H1 (cell line): ENCODE measurements at regions not wholly inside any gene's neighbourhood (a gene's known extent, or its start where the extent isn't known, plus 50 kb on each side); places are given as distances from the start of the nearest gene placed in this dataset.

ENCODE experiments used
- CTCF ChIA-PET: fragments of 300-600 bp; sonication (Branson Sonifier 250); formaldehyde crosslinking; loops from one replicate; lab custom pipeline; 2021; ENCODE audit not compliant: partially characterized antibody; lab: Charles Lee
- POLR2A ChIA-PET: fragments of 300-600 bp; sonication (Branson Sonifier 250); formaldehyde crosslinking; loops from one replicate; lab custom pipeline; 2021; ENCODE audit warnings: inconsistent platforms; ENCODE audit not compliant: partially characterized antibody; lab: Charles Lee
- DNase-seq, 2 experiments: peaks; one replicate each; pipeline versions ENCODE4 v3.0.0 to v3.0.0-alpha.2; 2010 to 2022; ENCODE audit warnings: low spot score in 2 of 2, low read depth in 1 of 2, mixed read lengths in 1 of 2
- FAIRE-seq: peaks from 2 replicates; lab custom pipeline; 2011; peaks lifted over from hg19 to GRCh38; lab: Jason Lieb, UNC
- H2AFZ ChIP-seq: 2 replicates; pipeline ENCODE4 v1.8.1; 2012; ENCODE audit warnings: low read length, inconsistent platforms
- H2AK5ac ChIP-seq: 2 replicates; pipeline ENCODE4 v1.6.1; 2013; ENCODE audit warnings: low read depth, low read length
- H2BK120ac ChIP-seq: replicated peaks from 2 replicates; pipeline ENCODE3; 2013; ENCODE audit warnings: low read depth, low read length, inconsistent platforms
- H2BK12ac ChIP-seq: 2 replicates; pipeline ENCODE4 v1.6.1; 2013; ENCODE audit warnings: low read depth, low read length
- H2BK15ac ChIP-seq: 2 replicates; pipeline ENCODE4 v1.6.1; 2013; ENCODE audit warnings: low read length
- H2BK20ac ChIP-seq: 2 replicates; pipeline ENCODE4 v1.6.1; 2013; ENCODE audit warnings: low read length
- H2BK5ac ChIP-seq: 2 replicates; pipeline ENCODE4 v1.6.1; 2013; ENCODE audit warnings: low read depth, low read length
- H3K14ac ChIP-seq: 2 replicates; pipeline ENCODE4 v1.6.1; 2013; ENCODE audit warnings: inconsistent platforms; ENCODE audit not compliant: insufficient read length
- H3K18ac ChIP-seq: 2 replicates; pipeline ENCODE4 v1.6.1; 2013; ENCODE audit warnings: low read length; ENCODE audit errors: extremely low read depth
- H3K23ac ChIP-seq: 2 replicates; pipeline ENCODE4 v1.6.1; 2013; ENCODE audit warnings: inconsistent platforms; ENCODE audit not compliant: insufficient read length
- H3K23me2 ChIP-seq: 2 replicates; pipeline ENCODE4 v1.6.1; 2013; ENCODE audit warnings: low read depth, low read length
- H3K27ac ChIP-seq: 2 replicates; pipeline ENCODE4 v1.6.1; 2011; ENCODE audit warnings: low read depth, low read length, inconsistent platforms
- H3K27me3 ChIP-seq, 4 experiments: replicated peaks in 1 of 4; 1 replicate in 1 of 4; 2 replicates in 3 of 4; pipeline versions ENCODE4 v1.6.1 to v1.8.1; 2011 to 2013; ENCODE audit warnings: low read length in 3 of 4, mild to moderate bottlenecking in 3 of 4, inconsistent platforms in 2 of 4, mixed read lengths in 2 of 4, moderate library complexity in 1 of 4; ENCODE audit not compliant: control insufficient read depth in 3 of 4, insufficient read depth in 3 of 4; ENCODE audit errors: extremely low read depth in 1 of 4
- H3K36me3 ChIP-seq, 4 experiments: 2 replicates each; pipeline versions ENCODE4 v1.6.1 to v1.8.1; 2011 to 2013; ENCODE audit warnings: mild to moderate bottlenecking in 4 of 4, low read length in 3 of 4, moderate library complexity in 2 of 4, control low read depth in 1 of 4, inconsistent platforms in 1 of 4; ENCODE audit not compliant: insufficient read depth in 4 of 4, control insufficient read depth in 2 of 4
- H3K4ac ChIP-seq: replicated peaks from 2 replicates; pipeline ENCODE3; 2013; ENCODE audit warnings: low read length, low read depth, mixed read lengths, inconsistent platforms; ENCODE audit not compliant: insufficient read length
- H3K4me1 ChIP-seq, 4 experiments: replicated peaks in 1 of 4; 1 replicate in 1 of 4; 2 replicates in 3 of 4; pipeline versions ENCODE4 v1.6.1 to v1.8.1; 2011 to 2013; ENCODE audit warnings: low read length in 3 of 4, inconsistent platforms in 2 of 4, mixed read lengths in 1 of 4; ENCODE audit not compliant: insufficient read depth in 4 of 4, control insufficient read depth in 3 of 4
- H3K4me2 ChIP-seq, 2 experiments: 2 replicates each; pipeline versions ENCODE4 v1.6.1 to v1.8.1; 2011 to 2013; ENCODE audit warnings: low read depth in 2 of 2, low read length in 2 of 2, control low read depth in 1 of 2, inconsistent platforms in 1 of 2, mild to moderate bottlenecking in 1 of 2; ENCODE audit not compliant: insufficient read depth in 1 of 2
- H3K4me3 ChIP-seq, 4 experiments: fragments of 200-600, 300-600 bp in 1 of 4; sonication (generic), shearing (Covaris generic), sonication (Bioruptor Twin) in 1 of 4; 2 replicates each; pipeline versions ENCODE4 v1.5.1 to v1.8.1; 2011 to 2016; ENCODE audit warnings: low read length in 4 of 4, low read depth in 3 of 4, control low read depth in 2 of 4, inconsistent platforms in 2 of 4, mild to moderate bottlenecking in 2 of 4, mixed read lengths in 1 of 4, moderate library complexity in 1 of 4; ENCODE audit not compliant: insufficient read depth in 2 of 4; ENCODE audit errors: extremely low read depth in 1 of 4
- H3K56ac ChIP-seq: replicated peaks from 2 replicates; pipeline ENCODE3; 2013; ENCODE audit warnings: low read depth, mild to moderate bottlenecking, mixed read lengths, low read length, inconsistent platforms; ENCODE audit not compliant: insufficient read length
- H3K79me1 ChIP-seq: 2 replicates; pipeline ENCODE4 v1.6.1; 2013; ENCODE audit warnings: low read depth, low read length, control low read depth
- H3K79me2 ChIP-seq, 2 experiments: 2 replicates each; pipeline versions ENCODE4 v1.6.1 to v1.8.1; 2012 to 2013; ENCODE audit warnings: low read length in 2 of 2, mild to moderate bottlenecking in 2 of 2, inconsistent platforms in 1 of 2; ENCODE audit not compliant: insufficient read depth in 2 of 2, control insufficient read depth in 1 of 2
- H3K9ac ChIP-seq, 4 experiments: replicated peaks in 1 of 4; 1 replicate in 1 of 4; 2 replicates in 3 of 4; pipeline versions ENCODE4 v1.6.1 to v1.8.1; 2011 to 2013; ENCODE audit warnings: low read depth in 3 of 4, low read length in 3 of 4, control low read depth in 2 of 4, mild to moderate bottlenecking in 2 of 4, moderate library complexity in 2 of 4, inconsistent platforms in 1 of 4; ENCODE audit errors: extremely low read depth in 1 of 4
- H3K9me3 ChIP-seq, 2 experiments: 2 replicates each; pipeline versions ENCODE4 v1.6.1 to v1.8.1; 2012 to 2013; ENCODE audit warnings: mild to moderate bottlenecking in 2 of 2, moderate library complexity in 2 of 2, control low read depth in 1 of 2, inconsistent platforms in 1 of 2, low read depth in 1 of 2, low read length in 1 of 2, mixed read lengths in 1 of 2; ENCODE audit not compliant: insufficient read depth in 2 of 2
- H4K20me1 ChIP-seq, 2 experiments: replicated peaks in 1 of 2; 2 replicates each; pipeline versions ENCODE3 to v1.8.1; 2011 to 2013; ENCODE audit warnings: inconsistent platforms in 2 of 2, low read length in 2 of 2, mild to moderate bottlenecking in 1 of 2; ENCODE audit not compliant: insufficient read depth in 2 of 2, control insufficient read depth in 1 of 2
- H4K5ac ChIP-seq: 2 replicates; pipeline ENCODE4 v1.6.1; 2013; ENCODE audit warnings: low read length, low read depth, mixed read lengths, inconsistent platforms; ENCODE audit not compliant: insufficient read length
- H4K8ac ChIP-seq: 2 replicates; pipeline ENCODE4 v1.8.0; 2013; ENCODE audit warnings: mild to moderate bottlenecking, moderate library complexity, low read length, inconsistent platforms; ENCODE audit not compliant: insufficient read depth; ENCODE audit errors: extremely low read depth
- H4K91ac ChIP-seq: replicated peaks from 2 replicates; pipeline ENCODE3; 2013; ENCODE audit warnings: low read length, mixed read lengths, inconsistent platforms; ENCODE audit not compliant: insufficient read length
- ATF2 ChIP-seq: IDR thresholded peaks from 2 replicates; pipeline ENCODE4 v1.6.1; 2012; ENCODE audit warnings: low read length, inconsistent platforms
- CHD1 ChIP-seq: IDR thresholded peaks from 2 replicates; pipeline ENCODE4 v1.6.1; 2012; ENCODE audit warnings: low read depth, low read length, improper control_type of control experiment
- CHD2 ChIP-seq: IDR thresholded peaks from 2 replicates; pipeline ENCODE4 v1.6.1; 2012; ENCODE audit warnings: low read length, improper control_type of control experiment
- EP300 ChIP-seq, 2 experiments: IDR thresholded peaks; 1 replicate in 1 of 2; 2 replicates in 1 of 2; pipeline ENCODE4 v1.6.1; 2011 to 2012; ENCODE audit warnings: low read depth in 2 of 2, low read length in 2 of 2, mild to moderate bottlenecking in 2 of 2, borderline replicate concordance in 1 of 2, inconsistent platforms in 1 of 2, moderate library complexity in 1 of 2
- RAD21 ChIP-seq, 2 experiments: IDR thresholded peaks in 1 of 2; conservative IDR thresholded peaks in 1 of 2; 2 replicates each; pipeline ENCODE4 v1.6.1; 2011; ENCODE audit warnings: low read depth in 2 of 2, low read length in 2 of 2, improper control_type of control experiment in 1 of 2, inconsistent platforms in 1 of 2, mild to moderate bottlenecking in 1 of 2, moderate library complexity in 1 of 2
- SIX5 ChIP-seq: IDR thresholded peaks from 2 replicates; pipeline ENCODE4 v1.6.1; 2011; ENCODE audit warnings: mild to moderate bottlenecking, low read depth, low read length
- TBP ChIP-seq: IDR thresholded peaks from 2 replicates; pipeline ENCODE4 v1.6.1; 2011; ENCODE audit warnings: low read depth, low read length, improper control_type of control experiment
- WGBS, 2 experiments: shearing (Covaris generic) in 1 of 2; methylation state at CpG; one replicate each; pipeline versions ENCODE4 v1.1.6 to v1.1.7; 2013 to 2015; ENCODE audit warnings: low lambda C conversion rate in 2 of 2, mixed read lengths in 2 of 2, inconsistent platforms in 1 of 2, low coverage in 1 of 2, missing lambda C conversion rate in 1 of 2; ENCODE audit not compliant: insufficient replicate concordance in 2 of 2, insufficient coverage in 1 of 2, insufficient read length in 1 of 2; ENCODE audit errors: extremely low coverage in 1 of 2, missing lambda C conversion rate in 1 of 2; 5-methylcytosine and 5-hydroxymethylcytosine counted together

DNA sequence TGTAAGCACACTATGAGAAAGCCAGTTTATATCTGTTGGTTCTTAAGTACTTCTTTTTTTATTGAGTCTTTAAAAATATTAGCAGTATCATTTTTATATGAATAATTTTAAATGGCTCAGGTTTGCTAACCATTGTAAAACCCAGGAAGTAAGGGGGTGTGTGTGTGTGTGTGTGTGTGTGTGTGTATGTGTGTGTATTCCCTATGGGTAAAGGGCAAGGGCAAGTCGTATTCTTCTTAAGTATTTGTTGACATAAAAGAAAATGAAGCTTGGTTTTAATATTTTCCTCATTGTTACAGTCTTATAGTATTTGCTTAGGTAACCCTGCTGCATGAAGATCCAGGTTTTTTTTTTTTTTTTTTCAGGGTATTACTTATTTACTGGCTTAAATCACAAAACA is 495.0 kb upstream of the B3GALT2 start:
- Histone ChIP-seq H3K23ac (no peak overlapping the region), H3K4me3 (no peak overlapping the region), H4K5ac (no peak overlapping the region), H3K18ac (no peak overlapping the region), H3K4me2 (no peak overlapping the region), H3K4ac (no peak overlapping the region), H2BK15ac (no peak overlapping the region), H3K9ac (no peak overlapping the region), H4K20me1 (no peaks in the 10 kb centered on the region), H3K4me1 (peaks cover 0 to 4% (median 2%) of the 10 kb centered on the region in 4 experiments; a peak in 3 of 7 replicates), H2BK20ac (no peak overlapping the region)
- CTCF ChIA-PET: interaction anchor here (0.7 to 1.3 kb wide), 2 partner anchors 51 to 1108 kb away, joined by 4 read pairs; no protein-coding TSS in a partner anchor
- DNase-seq: no peak
- TF ChIP-seq SIX5: no peak
- TF ChIP-seq CHD1: no peak
- no peak for TF ChIP-seq CHD2
- TF ChIP-seq TBP: no peak
- no peak for TF ChIP-seq ATF2
- TF ChIP-seq RAD21 (IDR thresholded peaks at IDR 0.05 in 1 of 2, conservative IDR thresholded peaks at IDR 0.05 in 1 of 2; ENCODE audit: low read depth in 2 of 2, low read length in 2 of 2): no peak
- no peak for TF ChIP-seq EP300 (IDR thresholded peaks at IDR 0.05; ENCODE audit: borderline replicate concordance in 1 of 2, low read depth in 2 of 2, low read length in 2 of 2)
- TF ChIP-seq, all 59 proteins: peak for 0
- Histone ChIP-seq H2AFZ (no peak overlapping the region), H2AK5ac (no peak overlapping the region), H2BK12ac (no peak overlapping the region), H3K79me2 (no peaks in the 10 kb centered on the region), H3K56ac (no peak overlapping the region), H3K14ac (no peak overlapping the region), H3K23me2 (peaks cover 2% of the 10 kb centered on the region; the same call in 1 of the 2 replicates), H4K8ac (no peak overlapping the region), H3K36me3 (no peaks in the 10 kb centered on the region), H2BK120ac (no peak overlapping the region), H4K91ac (no peak overlapping the region), H3K9me3 (no peaks in the 10 kb centered on the region), H3K79me1 (no peaks in the 10 kb centered on the region), H3K27ac (no peak overlapping the region), H2BK5ac (no peak overlapping the region), H3K27me3 (no peaks in the 10 kb centered on the region)
- no peak for FAIRE-seq
- POLR2A ChIA-PET: interaction anchor here (0.6 kb wide), 1 partner anchor 503 kb away, joined by 3 read pairs; no protein-coding TSS in a partner anchor
- 90% methylated on average over 1 of the region's 1 CpG; no CpG with 5 or more reads in 1 of the 2 experiments for WGBS, 2 experiments
